ENCODE measurements at regions not wholly inside any gene's neighbourhood (a gene's known extent, or its start where the extent isn't known, plus 50 kb on each side); places are given as distances from the start of the nearest gene placed in this dataset.

DNA sequence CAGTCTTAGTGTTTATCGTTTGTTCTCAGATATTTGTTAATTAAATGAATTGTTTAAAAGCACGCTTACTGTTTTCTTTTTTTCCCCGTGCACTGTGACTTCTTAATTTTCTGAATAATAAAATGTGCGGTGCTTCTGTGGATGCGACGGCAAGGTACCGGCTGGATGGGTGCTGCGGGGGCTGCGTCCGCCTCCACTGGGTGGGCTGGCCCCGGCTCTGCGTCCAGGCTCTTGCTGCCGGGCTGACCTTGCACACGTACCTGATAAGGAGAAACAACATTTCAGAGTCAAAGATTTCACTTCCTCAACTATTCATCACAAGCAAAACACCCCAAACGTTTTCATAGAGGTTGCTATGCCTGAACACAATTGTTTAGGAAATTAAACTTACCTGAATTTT, 404.0 kb upstream of the IRX1 start:
- TF ChIP-seq POLR2AphosphoS5 (IDR thresholded peaks at IDR 0.05; ENCODE audit: low read length): no peak
- TF ChIP-seq, protein P1, sequence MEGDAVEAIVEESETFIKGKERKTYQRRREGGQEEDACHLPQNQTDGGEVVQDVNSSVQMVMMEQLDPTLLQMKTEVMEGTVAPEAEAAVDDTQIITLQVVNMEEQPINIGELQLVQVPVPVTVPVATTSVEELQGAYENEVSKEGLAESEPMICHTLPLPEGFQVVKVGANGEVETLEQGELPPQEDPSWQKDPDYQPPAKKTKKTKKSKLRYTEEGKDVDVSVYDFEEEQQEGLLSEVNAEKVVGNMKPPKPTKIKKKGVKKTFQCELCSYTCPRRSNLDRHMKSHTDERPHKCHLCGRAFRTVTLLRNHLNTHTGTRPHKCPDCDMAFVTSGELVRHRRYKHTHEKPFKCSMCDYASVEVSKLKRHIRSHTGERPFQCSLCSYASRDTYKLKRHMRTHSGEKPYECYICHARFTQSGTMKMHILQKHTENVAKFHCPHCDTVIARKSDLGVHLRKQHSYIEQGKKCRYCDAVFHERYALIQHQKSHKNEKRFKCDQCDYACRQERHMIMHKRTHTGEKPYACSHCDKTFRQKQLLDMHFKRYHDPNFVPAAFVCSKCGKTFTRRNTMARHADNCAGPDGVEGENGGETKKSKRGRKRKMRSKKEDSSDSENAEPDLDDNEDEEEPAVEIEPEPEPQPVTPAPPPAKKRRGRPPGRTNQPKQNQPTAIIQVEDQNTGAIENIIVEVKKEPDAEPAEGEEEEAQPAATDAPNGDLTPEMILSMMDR (IDR thresholded peaks at IDR 0.05 in 2 of 3, conservative IDR thresholded peaks at IDR 0.05 in 1 of 3; ENCODE audit: control insufficient read depth in 2 of 3, extremely low read depth in 1 of 3, insufficient read depth in 1 of 3, low read depth in 3 of 3, low read length in 3 of 3): no peak
- no peak for TF ChIP-seq GABPA (IDR thresholded peaks at IDR 0.05; ENCODE audit: low read depth)
- TF ChIP-seq, protein P2, sequence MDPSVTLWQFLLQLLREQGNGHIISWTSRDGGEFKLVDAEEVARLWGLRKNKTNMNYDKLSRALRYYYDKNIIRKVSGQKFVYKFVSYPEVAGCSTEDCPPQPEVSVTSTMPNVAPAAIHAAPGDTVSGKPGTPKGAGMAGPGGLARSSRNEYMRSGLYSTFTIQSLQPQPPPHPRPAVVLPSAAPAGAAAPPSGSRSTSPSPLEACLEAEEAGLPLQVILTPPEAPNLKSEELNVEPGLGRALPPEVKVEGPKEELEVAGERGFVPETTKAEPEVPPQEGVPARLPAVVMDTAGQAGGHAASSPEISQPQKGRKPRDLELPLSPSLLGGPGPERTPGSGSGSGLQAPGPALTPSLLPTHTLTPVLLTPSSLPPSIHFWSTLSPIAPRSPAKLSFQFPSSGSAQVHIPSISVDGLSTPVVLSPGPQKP (IDR thresholded peaks at IDR 0.05; ENCODE audit: low read depth, low read length): no peak
- TF ChIP-seq KDM1A (IDR thresholded peaks at IDR 0.05; ENCODE audit: borderline replicate concordance): no peak
- no peak for TF ChIP-seq CBX5 (IDR thresholded peaks at IDR 0.05; ENCODE audit: low read depth)
- TF ChIP-seq CHD2 (IDR thresholded peaks at IDR 0.05; ENCODE audit: borderline replicate concordance, low read depth, low read length): no peak
- no peak for TF ChIP-seq ZNF207 (IDR thresholded peaks at IDR 0.05; ENCODE audit: borderline replicate concordance)
- no peak for TF ChIP-seq BRCA1 (IDR thresholded peaks at IDR 0.05; ENCODE audit: low read depth, low read length)
- no peak for TF ChIP-seq HDAC2 (IDR thresholded peaks at IDR 0.05)
- TF ChIP-seq ZNF274 (IDR thresholded peaks at IDR 0.05; ENCODE audit: insufficient read depth, insufficient read length): no peak
- TF ChIP-seq, protein P3, sequence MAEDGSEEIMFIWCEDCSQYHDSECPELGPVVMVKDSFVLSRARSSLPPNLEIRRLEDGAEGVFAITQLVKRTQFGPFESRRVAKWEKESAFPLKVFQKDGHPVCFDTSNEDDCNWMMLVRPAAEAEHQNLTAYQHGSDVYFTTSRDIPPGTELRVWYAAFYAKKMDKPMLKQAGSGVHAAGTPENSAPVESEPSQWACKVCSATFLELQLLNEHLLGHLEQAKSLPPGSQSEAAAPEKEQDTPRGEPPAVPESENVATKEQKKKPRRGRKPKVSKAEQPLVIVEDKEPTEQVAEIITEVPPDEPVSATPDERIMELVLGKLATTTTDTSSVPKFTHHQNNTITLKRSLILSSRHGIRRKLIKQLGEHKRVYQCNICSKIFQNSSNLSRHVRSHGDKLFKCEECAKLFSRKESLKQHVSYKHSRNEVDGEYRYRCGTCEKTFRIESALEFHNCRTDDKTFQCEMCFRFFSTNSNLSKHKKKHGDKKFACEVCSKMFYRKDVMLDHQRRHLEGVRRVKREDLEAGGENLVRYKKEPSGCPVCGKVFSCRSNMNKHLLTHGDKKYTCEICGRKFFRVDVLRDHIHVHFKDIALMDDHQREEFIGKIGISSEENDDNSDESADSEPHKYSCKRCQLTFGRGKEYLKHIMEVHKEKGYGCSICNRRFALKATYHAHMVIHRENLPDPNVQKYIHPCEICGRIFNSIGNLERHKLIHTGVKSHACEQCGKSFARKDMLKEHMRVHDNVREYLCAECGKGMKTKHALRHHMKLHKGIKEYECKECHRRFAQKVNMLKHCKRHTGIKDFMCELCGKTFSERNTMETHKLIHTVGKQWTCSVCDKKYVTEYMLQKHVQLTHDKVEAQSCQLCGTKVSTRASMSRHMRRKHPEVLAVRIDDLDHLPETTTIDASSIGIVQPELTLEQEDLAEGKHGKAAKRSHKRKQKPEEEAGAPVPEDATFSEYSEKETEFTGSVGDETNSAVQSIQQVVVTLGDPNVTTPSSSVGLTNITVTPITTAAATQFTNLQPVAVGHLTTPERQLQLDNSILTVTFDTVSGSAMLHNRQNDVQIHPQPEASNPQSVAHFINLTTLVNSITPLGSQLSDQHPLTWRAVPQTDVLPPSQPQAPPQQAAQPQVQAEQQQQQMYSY (CRISPR knock-in tag; IDR thresholded peaks at IDR 0.05): no peak
- TF ChIP-seq BHLHE40 (IDR thresholded peaks at IDR 0.05; ENCODE audit: borderline replicate concordance in 1 of 2, low read depth in 2 of 2, low read length in 1 of 2): no peak
